NB4 (cell line): ENCODE measurements at regions not wholly inside any gene's neighbourhood (a gene's known extent, or its start where the extent isn't known, plus 50 kb on each side); places are given as distances from the start of the nearest gene placed in this dataset.

Source experiments
- DNase-seq: peaks from one replicate; pipeline ENCODE4 v3.0.0; 2010; ENCODE audit warnings: low read depth
- H3K4me3 ChIP-seq: one replicate; pipeline ENCODE4 v1.5.1; 2011; ENCODE audit warnings: mild to moderate bottlenecking, low read depth, low read length, moderate library complexity
- CTCF ChIP-seq: IDR thresholded peaks from one replicate; pipeline ENCODE4 v1.5.1; 2012; ENCODE audit warnings: low read depth, low read length
- MAX ChIP-seq: IDR thresholded peaks from 2 replicates; pipeline ENCODE4 v1.6.1; 2011; ENCODE audit warnings: low read depth, low read length
- MYC ChIP-seq: IDR thresholded peaks from 2 replicates; pipeline ENCODE4 v1.6.1; 2011; ENCODE audit warnings: low read depth, low read length
- POLR2A ChIP-seq: IDR thresholded peaks from 2 replicates; pipeline ENCODE4 v1.6.1; 2011; ENCODE audit warnings: mild to moderate bottlenecking; ENCODE audit not compliant: insufficient read length; ENCODE audit errors: extremely low read depth

GRCh38 chr2:107776362-107776761, 50.3 kb upstream of the RGPD4 start:
- TF ChIP-seq POLR2A (no peak), MYC (no peak), MAX (no peak), CTCF (no peak)
- DNase-seq: no peak
- H3K4me3 ChIP-seq: no peak overlapping the region
